Mucosa of descending colon (tissue), 3 donors: ENCODE measurements at regions not wholly inside any gene's neighbourhood (a gene's known extent, or its start where the extent isn't known, plus 50 kb on each side); places are given as distances from the start of the nearest gene placed in this dataset.

Experiments
- ATAC-seq: fragments of 200-7000 bp; cut with Tn5 transposase; one replicate; pipeline ENCODE4 v1.9.1; 2020; ENCODE audit warnings: mild to moderate bottlenecking, moderate library complexity
- DNase-seq, 3 donors: peaks; one replicate each; pipeline ENCODE4 v3.0.0-alpha.2; 2020
- H3K36me3 ChIP-seq: fragments of 200-600 bp; one replicate; pipeline ENCODE4 v1.8.0; 2021; ENCODE audit warnings: low read depth, mild to moderate bottlenecking
- H3K4me1 ChIP-seq: fragments of 200-600 bp; one replicate; pipeline ENCODE4 v1.8.0; 2021; ENCODE audit warnings: low read depth, mild to moderate bottlenecking
- H3K4me3 ChIP-seq: fragments of 200-600 bp; one replicate; pipeline ENCODE4 v1.8.0; 2021; ENCODE audit warnings: mild to moderate bottlenecking
- H3K9me3 ChIP-seq: fragments of 200-600 bp; one replicate; pipeline ENCODE4 v1.8.0; 2021; ENCODE audit warnings: mild to moderate bottlenecking
- intact Hi-C, 2 donors: fragments of 100-400 bp; cut with DNase I in 1 of 2; cut with micrococcal nuclease in 1 of 2; formaldehyde crosslinking; loops; one replicate each; pipeline versions ENCODE4 v1.11.0 to v1.11.1; 2022; cut with DNase I, micrococcal nuclease
- TF ChIP-seq, protein P1 (sequence below): fragments of 200-600 bp; IDR thresholded peaks from one replicate; pipeline ENCODE4 v1.8.0; 2022; ENCODE audit warnings: antibody characterized with exemption, mild to moderate bottlenecking
- donor health status: DM: no; HTN: no; CAD: no; lungs with moderate emphysema.
- donor health status: DM: no; HTN: no; CAD: no.
- donor health status: DM: no; HTN: yes; CAD: no.

- no peaks in the 10 kb centered on the region for H3K9me3 ChIP-seq
- intact Hi-C loops: no loop called here
- ATAC-seq (no peak), DNase-seq (no peak)
- TF ChIP-seq, protein P1, sequence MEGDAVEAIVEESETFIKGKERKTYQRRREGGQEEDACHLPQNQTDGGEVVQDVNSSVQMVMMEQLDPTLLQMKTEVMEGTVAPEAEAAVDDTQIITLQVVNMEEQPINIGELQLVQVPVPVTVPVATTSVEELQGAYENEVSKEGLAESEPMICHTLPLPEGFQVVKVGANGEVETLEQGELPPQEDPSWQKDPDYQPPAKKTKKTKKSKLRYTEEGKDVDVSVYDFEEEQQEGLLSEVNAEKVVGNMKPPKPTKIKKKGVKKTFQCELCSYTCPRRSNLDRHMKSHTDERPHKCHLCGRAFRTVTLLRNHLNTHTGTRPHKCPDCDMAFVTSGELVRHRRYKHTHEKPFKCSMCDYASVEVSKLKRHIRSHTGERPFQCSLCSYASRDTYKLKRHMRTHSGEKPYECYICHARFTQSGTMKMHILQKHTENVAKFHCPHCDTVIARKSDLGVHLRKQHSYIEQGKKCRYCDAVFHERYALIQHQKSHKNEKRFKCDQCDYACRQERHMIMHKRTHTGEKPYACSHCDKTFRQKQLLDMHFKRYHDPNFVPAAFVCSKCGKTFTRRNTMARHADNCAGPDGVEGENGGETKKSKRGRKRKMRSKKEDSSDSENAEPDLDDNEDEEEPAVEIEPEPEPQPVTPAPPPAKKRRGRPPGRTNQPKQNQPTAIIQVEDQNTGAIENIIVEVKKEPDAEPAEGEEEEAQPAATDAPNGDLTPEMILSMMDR: no peak
- H3K4me1 ChIP-seq: no peaks in the 10 kb centered on the region
- H3K4me3 ChIP-seq: no peak overlapping the region
- no peaks in the 10 kb centered on the region for H3K36me3 ChIP-seq
These were observed 62.7 kb upstream of the MRPS22 start for GRCh38 chr3:139281096-139281495.

- Histone ChIP-seq H3K9me3 (no peaks in the 10 kb centered on the region), H3K4me3 (no peak overlapping the region), H3K4me1 (no peaks in the 10 kb centered on the region), H3K36me3 (no peaks in the 10 kb centered on the region)
- intact Hi-C loops: no loop called here
- ATAC-seq: no peak
- no peak for DNase-seq
- TF ChIP-seq, protein P1: no peak
These were observed 62.2 kb upstream of the MRPS22 start for GRCh38 chr3:139281522-139282196.

GRCh38 chr3:139283301-139283700 lies 60.5 kb upstream of the MRPS22 start:
- Histone ChIP-seq H3K4me3 (no peak overlapping the region), H3K36me3 (no peaks in the 10 kb centered on the region), H3K9me3 (no peaks in the 10 kb centered on the region), H3K4me1 (no peaks in the 10 kb centered on the region)
- TF ChIP-seq, protein P1: no peak
- no peak for DNase-seq
- no peak for ATAC-seq
- intact Hi-C loops: no loop called here

DNA sequence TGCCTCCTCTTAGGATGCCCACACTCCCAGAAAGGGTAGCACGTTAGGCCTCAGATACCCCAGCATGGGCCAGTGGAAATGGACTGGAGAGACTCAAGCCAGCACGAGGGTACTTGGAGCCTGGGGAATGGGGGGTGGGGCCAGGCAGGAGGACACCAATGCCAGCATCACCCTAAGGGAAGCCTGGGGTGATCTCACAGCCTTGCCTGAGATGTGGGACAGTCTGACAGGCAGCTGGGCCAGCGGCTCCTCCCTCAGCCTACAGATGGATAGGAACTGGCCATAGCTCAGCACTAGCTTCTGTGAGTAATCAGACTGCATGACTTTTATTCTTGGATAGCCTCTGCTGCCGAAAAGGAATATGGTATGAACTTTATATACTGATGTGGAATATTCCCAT lies 59.6 kb upstream of the MRPS22 start:
- no peak overlapping the region for H3K4me3 ChIP-seq
- DNase-seq: no peak
- H3K9me3 ChIP-seq: no peaks in the 10 kb centered on the region
- no peaks in the 10 kb centered on the region for H3K36me3 ChIP-seq
- intact Hi-C loops: no loop called here
- no peak for ATAC-seq
- H3K4me1 ChIP-seq: no peaks in the 10 kb centered on the region
- TF ChIP-seq, protein P1: no peak

DNA sequence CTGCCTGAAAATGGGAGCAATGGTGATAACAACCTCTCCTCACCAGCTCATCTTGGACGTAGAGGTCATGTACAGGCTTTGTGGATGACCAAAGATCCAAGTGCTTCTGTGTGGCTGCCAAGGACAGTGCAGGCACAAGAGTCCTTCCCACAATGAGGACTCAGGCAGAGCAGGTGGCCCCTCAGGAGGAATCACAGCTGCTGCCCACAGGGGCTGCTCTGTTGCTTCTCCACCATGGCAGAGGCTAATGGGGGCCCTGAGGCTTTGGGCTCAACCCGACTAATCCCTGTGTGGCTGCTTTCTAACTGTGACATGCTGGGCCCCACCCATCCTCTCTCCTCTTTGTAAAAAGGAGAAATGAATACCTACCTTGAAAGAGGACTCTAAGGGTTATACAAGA lies 58.1 kb upstream of the MRPS22 start:
- H3K4me3 ChIP-seq: no peak overlapping the region
- ATAC-seq: no peak
- no peaks in the 10 kb centered on the region for H3K36me3 ChIP-seq
- TF ChIP-seq, protein P1: no peak
- no peaks in the 10 kb centered on the region for H3K9me3 ChIP-seq
- no peaks in the 10 kb centered on the region for H3K4me1 ChIP-seq
- DNase-seq: no peak
- intact Hi-C loops: no loop called here

- Histone ChIP-seq H3K9me3 (no peaks in the 10 kb centered on the region), H3K4me1 (no peaks in the 10 kb centered on the region), H3K4me3 (no peak overlapping the region), H3K36me3 (no peaks in the 10 kb centered on the region)
- peak; percentile 18 for ATAC-seq
- DNase-seq: no peak
- intact Hi-C loops: no loop called here
- TF ChIP-seq, protein P1: no peak
These were observed 57.6 kb upstream of the MRPS22 start for GRCh38 chr3:139286241-139286640.
